ENCODE measurements at regions not wholly inside any gene's neighbourhood (a gene's known extent, or its start where the extent isn't known, plus 50 kb on each side); places are given as distances from the start of the nearest gene placed in this dataset.
"Not testable (repeated sequence)": the region's sequence is repeated elsewhere in the genome, so short reads cannot be mapped to it uniquely, and the experiment has no call there.

DNA sequence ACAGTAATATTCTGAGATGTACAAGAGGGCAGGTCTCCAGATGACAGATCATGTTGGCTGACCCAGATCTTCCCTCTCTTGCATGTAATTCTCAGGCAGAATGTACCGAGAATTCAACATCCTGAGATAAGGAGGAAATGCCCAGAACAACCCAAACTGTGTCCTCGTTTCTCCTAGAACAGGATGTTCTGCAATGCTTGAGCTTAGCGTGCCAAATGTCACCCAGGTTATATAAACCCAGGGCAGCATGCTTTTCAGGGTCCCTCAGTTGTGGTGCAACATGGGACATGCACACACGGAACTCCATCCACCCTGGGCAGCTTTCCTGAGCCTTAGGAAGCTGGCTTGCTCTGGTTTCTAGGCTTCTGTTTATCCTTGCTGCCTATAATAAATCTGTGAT lies 102.1 kb upstream of the CMC1 start:
- DNase-seq (ENCODE audit: insufficient read length, low spot score) (no peak), FAIRE-seq (no peak)

DNA sequence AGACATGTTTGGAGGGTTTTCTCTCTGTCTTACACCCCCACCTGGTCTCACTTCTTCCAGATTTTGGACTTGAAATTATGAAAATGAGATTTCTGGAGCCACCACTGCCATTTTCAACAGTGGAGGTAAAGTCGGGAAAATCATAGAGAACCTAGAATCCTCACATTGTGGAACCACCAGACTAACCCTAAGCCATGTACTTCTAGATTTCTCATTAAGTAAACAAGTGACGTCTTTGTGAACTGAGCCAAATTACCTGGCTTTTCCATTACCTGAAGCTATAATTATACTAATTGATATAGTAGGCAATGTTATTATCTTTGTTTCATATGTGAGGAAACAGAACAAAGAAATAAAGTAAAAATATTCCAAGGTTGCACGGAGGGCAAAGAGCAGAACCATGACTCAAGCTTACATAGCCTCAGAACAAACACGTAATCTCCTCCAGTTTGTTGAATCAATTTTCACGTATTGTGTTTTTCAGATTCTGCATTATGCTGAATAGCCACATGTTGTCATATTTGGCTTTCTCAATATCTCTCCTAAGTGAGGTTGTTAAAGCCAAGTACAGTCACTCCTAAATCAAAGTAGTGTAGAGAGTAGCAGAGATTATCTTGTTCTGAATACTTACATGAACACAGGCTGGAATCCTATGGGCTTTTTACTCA lies 101.3 kb upstream of the CMC1 start:
- FAIRE-seq, result no peak
- DNase-seq (ENCODE audit: insufficient read length, low spot score), result no peak

DNA sequence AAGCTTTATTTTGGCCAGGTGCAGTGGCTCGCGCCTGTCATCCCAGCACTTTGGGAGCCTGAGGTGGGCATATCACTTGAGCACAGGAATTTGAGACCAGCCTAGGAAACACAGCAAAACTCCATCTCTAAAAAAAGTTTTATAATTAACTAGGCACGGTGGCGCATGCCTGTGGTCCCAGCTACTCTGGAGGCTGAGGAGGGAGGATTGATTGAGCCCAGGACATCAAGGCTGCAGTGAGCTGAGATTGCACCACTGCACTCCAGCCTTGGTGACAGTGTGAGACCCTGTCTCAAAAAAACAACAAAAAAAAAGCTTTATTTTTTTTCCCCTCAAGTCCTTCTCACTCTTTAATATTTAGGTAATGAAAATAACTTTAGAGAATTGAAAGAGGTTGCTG lies 100.8 kb upstream of the CMC1 start:
- FAIRE-seq (no peak), DNase-seq (ENCODE audit: insufficient read length, low spot score) (no peak)

DNA sequence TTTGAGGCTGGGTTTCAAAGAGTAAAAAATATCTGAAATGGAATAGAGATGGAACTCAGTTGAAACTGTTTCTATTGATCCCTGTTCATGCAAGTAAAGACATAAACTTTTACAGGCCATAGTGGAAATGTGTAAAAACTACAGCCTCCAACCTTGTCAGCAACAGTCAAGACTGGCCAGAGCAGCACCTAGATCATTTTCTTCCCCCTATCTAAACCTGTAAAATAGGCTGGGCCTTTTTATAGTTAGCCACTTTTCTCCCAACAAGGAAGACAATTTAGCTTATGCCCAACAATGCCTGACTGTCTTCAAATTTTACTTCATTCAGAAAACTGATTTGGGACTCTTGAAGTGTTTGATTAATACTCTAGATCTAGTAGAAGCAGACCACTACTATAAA lies 91.5 kb upstream of the CMC1 start:
- FAIRE-seq (no peak), DNase-seq (ENCODE audit: insufficient read length, low spot score) (no peak)

DNA sequence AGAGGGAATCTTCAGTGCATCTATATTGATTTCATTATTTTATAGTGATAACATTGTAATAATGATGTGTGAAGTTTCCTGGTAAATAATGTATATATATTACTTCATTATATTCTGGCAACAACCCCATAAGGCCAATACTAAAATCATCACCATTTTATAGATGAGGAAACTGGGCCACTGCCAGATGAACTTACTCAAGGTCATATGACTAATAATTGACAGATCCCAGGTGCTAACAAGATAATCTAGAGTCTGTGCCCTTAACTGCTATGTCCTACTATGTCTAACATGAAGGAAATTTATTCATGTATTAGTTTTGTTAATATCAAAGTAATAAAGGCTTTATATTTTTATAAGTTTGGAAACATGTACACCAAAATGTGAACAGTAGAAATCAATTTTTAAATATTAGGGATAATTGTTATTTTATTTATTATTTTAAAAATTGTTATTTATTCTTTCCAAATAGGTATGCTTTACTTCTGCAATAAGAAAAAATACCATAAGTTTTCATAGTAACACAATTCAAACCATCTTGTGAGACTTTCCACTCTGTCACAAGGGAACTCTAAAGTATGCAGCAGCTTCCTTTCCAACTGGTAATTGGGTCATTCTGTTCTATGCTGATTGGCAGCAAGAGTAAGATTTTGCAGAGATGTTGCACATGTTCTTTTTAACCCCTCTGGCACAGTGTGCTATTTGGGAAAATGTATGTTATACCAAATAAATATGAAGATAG lies 90.8 kb upstream of the CMC1 start:
- DNase-seq (ENCODE audit: insufficient read length, low spot score) (no peak), FAIRE-seq (no peak)

DNA sequence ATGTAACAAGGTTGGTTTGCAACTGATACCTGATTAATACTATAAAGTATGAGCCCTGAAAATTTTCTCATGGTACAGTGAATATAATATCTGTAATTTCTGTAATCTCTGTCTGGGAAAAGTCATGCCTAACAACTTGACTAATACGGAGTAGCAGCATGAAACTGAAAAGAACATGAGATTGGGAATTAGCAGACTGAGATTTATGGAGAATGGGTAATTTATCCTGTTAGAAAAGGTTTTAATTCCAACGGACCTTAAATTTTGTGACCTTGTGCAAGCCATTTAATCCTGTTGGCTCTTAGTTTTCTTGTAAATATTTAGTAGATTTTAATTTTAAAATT lies 90.2 kb upstream of the CMC1 start:
- FAIRE-seq (no peak), DNase-seq (ENCODE audit: insufficient read length, low spot score) (no peak)

DNA sequence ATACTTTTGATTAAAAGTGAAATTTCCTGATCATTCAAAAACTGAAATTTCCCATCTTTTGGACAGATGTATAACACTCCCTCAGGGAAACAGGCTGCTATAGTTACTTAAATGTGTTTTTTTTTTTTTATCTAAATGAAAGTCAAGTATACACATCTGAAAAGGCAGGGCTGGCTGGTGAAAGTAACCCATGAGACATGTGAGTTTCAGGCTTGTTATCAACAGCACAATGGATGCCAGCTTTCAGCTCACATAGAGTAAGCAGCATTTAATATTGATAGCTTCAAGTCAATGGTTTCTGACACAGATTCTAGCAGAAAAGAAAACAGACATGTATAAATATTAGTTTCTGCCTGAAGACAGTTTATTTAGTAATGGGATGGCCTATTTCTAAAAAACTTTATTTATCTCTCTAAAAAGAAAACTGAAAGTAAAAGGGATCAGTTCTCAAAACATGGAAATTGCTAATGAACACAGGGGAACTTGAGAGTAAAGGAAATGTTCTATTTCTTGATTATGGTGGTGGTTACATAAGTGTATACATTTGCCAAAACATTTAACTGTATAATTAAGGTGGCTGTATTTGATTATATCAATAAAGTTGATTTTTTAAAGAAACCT lies 89.7 kb upstream of the CMC1 start:
- DNase-seq (ENCODE audit: insufficient read length, low spot score) (no peak), FAIRE-seq (peak; percentile 64)

DNA sequence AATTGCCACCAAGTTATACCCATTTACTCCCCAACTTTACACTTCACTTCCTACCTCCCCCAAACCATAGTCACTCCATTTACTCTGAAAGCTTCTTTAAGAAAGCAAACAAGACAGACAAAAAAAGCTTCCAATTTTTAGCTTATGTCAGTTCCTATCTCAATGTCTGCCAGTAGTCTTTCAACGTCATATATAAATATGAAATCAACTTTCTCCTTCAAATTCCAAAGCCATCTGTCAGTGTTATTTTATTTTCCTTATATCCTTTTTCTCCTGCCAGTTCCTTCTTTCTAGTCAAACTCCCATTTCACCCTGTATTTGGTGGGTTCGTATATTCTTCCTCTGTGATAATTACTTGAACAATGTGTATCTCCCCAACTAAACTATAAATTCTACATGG lies 85.8 kb upstream of the CMC1 start:
- FAIRE-seq, result no peak
- no peak for DNase-seq (ENCODE audit: insufficient read length, low spot score)

DNA sequence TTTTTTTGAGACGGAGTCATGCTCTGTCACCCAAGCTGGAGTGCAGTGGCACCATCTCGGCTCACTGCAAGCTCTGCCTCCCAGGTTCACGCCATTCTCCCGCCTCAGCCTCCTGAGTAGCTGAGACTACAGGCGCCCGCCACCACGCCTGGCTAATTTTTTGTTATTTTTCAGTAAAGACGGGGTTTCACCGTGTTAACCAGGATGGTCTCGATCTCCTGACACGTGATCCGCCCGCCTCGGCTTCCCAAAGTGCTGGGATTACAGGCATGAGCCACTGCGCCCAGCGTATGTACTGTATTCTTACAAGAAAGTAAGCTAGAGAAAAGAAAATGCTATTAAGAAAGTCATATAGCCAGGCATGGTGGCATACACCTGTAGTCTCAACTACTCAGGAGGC lies 84.8 kb upstream of the CMC1 start:
- DNase-seq (ENCODE audit: insufficient read length, low spot score); FAIRE-seq: not testable (repeated sequence)

DNA sequence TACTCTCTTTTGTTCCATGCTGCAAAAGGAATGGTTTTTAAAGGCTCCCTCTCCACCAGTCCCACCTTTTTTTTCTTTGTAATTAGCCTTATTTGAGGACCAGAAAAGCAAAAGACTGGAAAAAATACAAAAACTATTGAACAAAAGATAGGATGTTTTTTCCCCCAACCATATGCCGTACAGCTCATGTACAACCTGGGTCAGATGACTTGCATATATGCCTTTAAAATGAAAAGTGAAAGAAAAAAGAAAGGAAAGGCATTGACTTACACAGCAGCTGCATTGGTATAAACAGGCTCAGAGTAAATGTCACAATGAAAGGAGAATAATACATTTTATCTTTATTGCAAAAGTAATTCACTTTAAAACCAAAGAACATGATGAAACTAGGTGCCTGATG lies 69.5 kb upstream of the CMC1 start:
- DNase-seq (ENCODE audit: insufficient read length, low spot score) (no peak), FAIRE-seq (no peak)

DNA sequence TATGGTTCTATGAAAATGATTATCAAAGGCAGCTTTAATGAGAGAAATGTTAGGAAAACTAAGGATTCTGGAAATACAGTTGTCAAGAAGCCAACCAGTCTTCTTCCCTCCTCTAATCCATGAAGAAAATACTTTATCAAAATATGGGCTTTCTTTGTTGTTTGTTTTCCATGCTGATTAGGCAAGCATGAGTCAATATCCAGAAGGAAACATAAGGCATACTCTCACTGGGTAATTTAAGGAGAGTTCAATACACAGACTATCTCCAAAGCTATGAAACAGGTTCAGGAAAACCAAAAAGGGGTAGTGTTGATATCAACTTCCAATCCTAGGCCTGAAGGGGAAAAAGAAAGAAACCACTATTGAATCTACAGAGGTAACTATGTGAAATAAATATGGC lies 68.7 kb upstream of the CMC1 start:
- no peak for FAIRE-seq
- DNase-seq (ENCODE audit: insufficient read length, low spot score), result no peak

DNA sequence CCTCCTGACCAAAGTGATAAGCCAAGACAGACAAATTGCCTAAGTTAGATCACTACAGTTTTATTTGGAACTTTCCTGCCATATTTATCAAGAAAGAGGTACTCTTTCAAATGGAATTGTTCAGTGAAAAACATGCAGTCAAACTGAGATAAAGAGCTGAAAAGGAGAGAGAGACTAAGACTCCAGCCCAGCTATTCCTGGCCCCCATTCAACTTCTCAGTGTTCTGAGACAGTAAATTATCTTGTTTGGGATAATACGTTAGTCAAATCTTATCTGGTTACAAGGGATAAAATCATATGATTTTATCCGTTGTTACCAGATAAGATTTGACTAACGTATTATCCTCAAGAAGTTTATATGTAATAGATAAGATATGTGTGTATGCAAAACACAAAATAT lies 67.6 kb upstream of the CMC1 start:
- no peak for FAIRE-seq
- no peak for DNase-seq (ENCODE audit: insufficient read length, low spot score)

DNA sequence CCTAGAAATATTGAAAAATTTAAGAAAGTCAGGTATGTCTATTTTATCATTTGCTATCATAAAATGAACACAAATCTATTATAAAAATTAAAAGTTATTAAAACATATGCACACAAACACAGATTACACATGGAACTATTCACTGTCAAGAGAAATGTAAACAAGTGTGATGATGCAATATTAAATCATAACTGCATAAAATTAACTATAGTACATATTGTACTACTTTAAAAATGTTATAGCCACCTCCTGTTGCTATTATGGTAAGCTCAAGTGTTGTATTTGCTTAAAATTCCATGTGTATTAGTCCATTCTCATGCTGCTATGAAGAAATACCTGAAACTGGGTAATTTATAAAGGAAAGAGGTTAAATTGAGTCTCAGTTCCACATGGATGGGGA lies 54.7 kb upstream of the CMC1 start:
- FAIRE-seq (no peak), DNase-seq (ENCODE audit: insufficient read length, low spot score) (no peak)

DNA sequence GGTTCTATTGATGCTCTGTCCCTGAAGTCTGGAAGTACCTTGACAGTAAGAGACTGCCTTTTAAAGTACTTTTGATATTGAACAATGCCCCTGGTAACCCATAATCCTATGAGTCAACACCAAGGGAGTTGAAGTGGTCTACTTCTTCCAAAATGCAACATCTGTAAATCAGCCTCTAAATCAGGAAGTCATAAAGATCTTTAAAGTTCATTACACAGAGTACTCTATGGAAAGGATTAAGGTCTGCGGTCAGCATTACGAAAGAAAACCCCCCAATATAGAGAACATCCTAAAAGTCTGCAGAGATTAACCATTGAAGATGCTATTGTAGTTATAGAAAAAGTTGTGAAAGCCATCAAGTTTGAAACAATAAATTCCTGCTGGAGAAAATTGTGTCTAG lies 52.7 kb upstream of the CMC1 start:
- DNase-seq (ENCODE audit: insufficient read length, low spot score) (no peak), FAIRE-seq (no peak)

DNA sequence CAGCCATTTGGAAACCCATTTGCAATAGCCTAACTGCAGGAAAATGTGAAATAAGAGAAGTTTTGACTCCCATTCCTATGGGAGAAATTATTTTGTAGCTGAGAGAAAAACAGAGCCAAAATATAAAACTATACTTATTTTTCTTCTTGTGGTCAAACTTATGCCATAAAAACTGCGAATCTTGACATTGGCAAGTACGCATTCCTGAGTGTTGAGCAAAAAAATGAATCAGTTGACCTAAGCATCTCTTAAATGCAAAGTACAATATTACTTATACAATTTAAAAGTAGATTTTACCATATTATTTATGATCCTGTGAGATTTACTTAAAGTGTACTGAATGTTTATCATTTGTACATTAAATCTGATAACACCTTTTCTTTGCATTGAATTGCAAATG lies 50.1 kb upstream of the CMC1 start:
- FAIRE-seq (no peak), DNase-seq (ENCODE audit: insufficient read length, low spot score) (no peak)
